ENCODE measurements at regions not wholly inside any gene's neighbourhood (a gene's known extent, or its start where the extent isn't known, plus 50 kb on each side); places are given as distances from the start of the nearest gene placed in this dataset.

- TF ChIP-seq CTCF (IDR thresholded peaks at IDR 0.05; ENCODE audit: control insufficient read depth, insufficient read depth, low read depth, low read length, missing control alignments): no peak
- no peak overlapping the region for H3K4me3 ChIP-seq (ENCODE audit: control insufficient read depth, low read depth, low read length)
- DNase-seq (ENCODE audit: low read depth): no peak
Observed at GRCh38 chr13:100913143-100913542, 238.5 kb upstream of the TMTC4 start.

- no peak for TF ChIP-seq CTCF (IDR thresholded peaks at IDR 0.05; ENCODE audit: control insufficient read depth, insufficient read depth, low read depth, low read length, missing control alignments)
- H3K4me3 ChIP-seq (ENCODE audit: control insufficient read depth, low read depth, low read length): no peak overlapping the region
- no peak for DNase-seq (ENCODE audit: low read depth)
Observed at GRCh38 chr13:100904293-100904976, 229.8 kb upstream of the TMTC4 start.

GRCh38 chr13:100899720-100900316 is 225.2 kb upstream of the TMTC4 start:
- H3K4me3 ChIP-seq (ENCODE audit: control insufficient read depth, low read depth, low read length): no peak overlapping the region
- DNase-seq (ENCODE audit: low read depth): no peak
- no peak for TF ChIP-seq CTCF (IDR thresholded peaks at IDR 0.05; ENCODE audit: control insufficient read depth, insufficient read depth, low read depth, low read length, missing control alignments)

- no peak for DNase-seq (ENCODE audit: low read depth)
- no peak overlapping the region for H3K4me3 ChIP-seq (ENCODE audit: control insufficient read depth, low read depth, low read length)
- no peak for TF ChIP-seq CTCF (IDR thresholded peaks at IDR 0.05; ENCODE audit: control insufficient read depth, insufficient read depth, low read depth, low read length, missing control alignments)
Observed at GRCh38 chr13:100898431-100898830, 223.8 kb upstream of the TMTC4 start.

- no peak for DNase-seq (ENCODE audit: low read depth)
- TF ChIP-seq CTCF (IDR thresholded peaks at IDR 0.05; ENCODE audit: control insufficient read depth, insufficient read depth, low read depth, low read length, missing control alignments): no peak
- no peak overlapping the region for H3K4me3 ChIP-seq (ENCODE audit: control insufficient read depth, low read depth, low read length)
Observed at GRCh38 chr13:100895651-100896050, 221.1 kb upstream of the TMTC4 start.

GRCh38 chr13:100892981-100893380 is 218.4 kb upstream of the TMTC4 start:
- H3K4me3 ChIP-seq (ENCODE audit: control insufficient read depth, low read depth, low read length): no peak overlapping the region
- DNase-seq (ENCODE audit: low read depth): no peak
- no peak for TF ChIP-seq CTCF (IDR thresholded peaks at IDR 0.05; ENCODE audit: control insufficient read depth, insufficient read depth, low read depth, low read length, missing control alignments)
